ENCODE measurements at regions not wholly inside any gene's neighbourhood (a gene's known extent, or its start where the extent isn't known, plus 50 kb on each side); places are given as distances from the start of the nearest gene placed in this dataset.
A peak's percentile ranks its signal among the peaks of the same experiment; 100 is the strongest.

GRCh38 chr2:164388511-164388910 is 232.8 kb downstream of the GRB14 start:
- peaks cover 10% of the 10 kb centered on the region for H3K4me1 ChIP-seq (ENCODE audit: insufficient read depth, poor library complexity, severe bottlenecking)
- no peak for TF ChIP-seq CTCF (IDR thresholded peaks at IDR 0.05; ENCODE audit: poor library complexity, severe bottlenecking)
- H3K4me3 ChIP-seq (ENCODE audit: severe bottlenecking) = no peak overlapping the region
- DNase-seq (ENCODE audit: low spot score) (peak; percentile 64), ATAC-seq (ENCODE audit: low read depth) (peak; percentile 100)
- H3K36me3 ChIP-seq (ENCODE audit: low read depth) = no peaks in the 10 kb centered on the region
- H3K27ac ChIP-seq (ENCODE audit: poor library complexity, severe bottlenecking) = peak overlapping the region; percentile 68
- no peaks in the 10 kb centered on the region for H3K9me3 ChIP-seq (ENCODE audit: severe bottlenecking)
- no peaks in the 10 kb centered on the region for H3K27me3 ChIP-seq (ENCODE audit: insufficient read depth, poor library complexity, severe bottlenecking)

GRCh38 chr2:164386231-164386630 is 235.1 kb downstream of the GRB14 start:
- Histone ChIP-seq H3K4me1 (ENCODE audit: insufficient read depth, poor library complexity, severe bottlenecking) (peaks cover 10% of the 10 kb centered on the region), H3K27me3 (ENCODE audit: insufficient read depth, poor library complexity, severe bottlenecking) (no peaks in the 10 kb centered on the region), H3K27ac (ENCODE audit: poor library complexity, severe bottlenecking) (no peak overlapping the region), H3K9me3 (ENCODE audit: severe bottlenecking) (no peaks in the 10 kb centered on the region), H3K36me3 (ENCODE audit: low read depth) (no peaks in the 10 kb centered on the region), H3K4me3 (ENCODE audit: severe bottlenecking) (no peak overlapping the region)
- ATAC-seq (ENCODE audit: low read depth) (no peak), DNase-seq (ENCODE audit: low spot score) (no peak)
- TF ChIP-seq CTCF (IDR thresholded peaks at IDR 0.05; ENCODE audit: poor library complexity, severe bottlenecking) = no peak

GRCh38 chr2:164384434-164384833 is 236.8 kb downstream of the GRB14 start:
- ATAC-seq (ENCODE audit: low read depth) (no peak), DNase-seq (ENCODE audit: low spot score) (no peak)
- Histone ChIP-seq H3K27me3 (ENCODE audit: insufficient read depth, poor library complexity, severe bottlenecking) (no peaks in the 10 kb centered on the region), H3K4me1 (ENCODE audit: insufficient read depth, poor library complexity, severe bottlenecking) (peaks cover 10% of the 10 kb centered on the region), H3K36me3 (ENCODE audit: low read depth) (no peaks in the 10 kb centered on the region), H3K9me3 (ENCODE audit: severe bottlenecking) (no peaks in the 10 kb centered on the region), H3K4me3 (ENCODE audit: severe bottlenecking) (no peak overlapping the region), H3K27ac (ENCODE audit: poor library complexity, severe bottlenecking) (no peak overlapping the region)
- TF ChIP-seq CTCF (IDR thresholded peaks at IDR 0.05; ENCODE audit: poor library complexity, severe bottlenecking) = no peak

- TF ChIP-seq CTCF (IDR thresholded peaks at IDR 0.05; ENCODE audit: poor library complexity, severe bottlenecking) = no peak
- Histone ChIP-seq H3K27me3 (ENCODE audit: insufficient read depth, poor library complexity, severe bottlenecking) (no peaks in the 10 kb centered on the region), H3K27ac (ENCODE audit: poor library complexity, severe bottlenecking) (no peak overlapping the region), H3K4me3 (ENCODE audit: severe bottlenecking) (no peak overlapping the region), H3K9me3 (ENCODE audit: severe bottlenecking) (no peaks in the 10 kb centered on the region), H3K4me1 (ENCODE audit: insufficient read depth, poor library complexity, severe bottlenecking) (no peaks in the 10 kb centered on the region), H3K36me3 (ENCODE audit: low read depth) (no peaks in the 10 kb centered on the region)
- ATAC-seq (ENCODE audit: low read depth) = no peak
- DNase-seq (ENCODE audit: low spot score) = no peak
Measured at GRCh38 chr2:164371916-164372315, 249.4 kb downstream of the GRB14 start.

GRCh38 chr2:164369366-164369765 is 251.9 kb downstream of the GRB14 start:
- peaks cover 2% of the 10 kb centered on the region for H3K27me3 ChIP-seq (ENCODE audit: insufficient read depth, poor library complexity, severe bottlenecking)
- ATAC-seq (ENCODE audit: low read depth) = no peak

More at GRCh38 chr2:164369366-164369765, 251.9 kb downstream of the GRB14 start:
- Histone ChIP-seq H3K4me1 (ENCODE audit: insufficient read depth, poor library complexity, severe bottlenecking) (no peaks in the 10 kb centered on the region), H3K27ac (ENCODE audit: poor library complexity, severe bottlenecking) (no peak overlapping the region), H3K36me3 (ENCODE audit: low read depth) (no peaks in the 10 kb centered on the region), H3K4me3 (ENCODE audit: severe bottlenecking) (no peak overlapping the region), H3K9me3 (ENCODE audit: severe bottlenecking) (no peaks in the 10 kb centered on the region)
- TF ChIP-seq CTCF (IDR thresholded peaks at IDR 0.05; ENCODE audit: poor library complexity, severe bottlenecking) = no peak
- no peak for DNase-seq (ENCODE audit: low spot score)
